GM10266 (cell line): ENCODE measurements at regions not wholly inside any gene's neighbourhood (a gene's known extent, or its start where the extent isn't known, plus 50 kb on each side); places are given as distances from the start of the nearest gene placed in this dataset.

ENCODE experiments used
- DNase-seq: peaks from one replicate; pipeline ENCODE4 v3.0.0; 2012; ENCODE audit errors: extremely low spot score
- TF ChIP-seq, protein P1 (sequence below): IDR thresholded peaks from 2 replicates; pipeline ENCODE4 v1.5.1; 2012; ENCODE audit warnings: mild to moderate bottlenecking, low read depth; ENCODE audit not compliant: control insufficient read depth, insufficient read depth; ENCODE audit errors: missing control alignments

DNA sequence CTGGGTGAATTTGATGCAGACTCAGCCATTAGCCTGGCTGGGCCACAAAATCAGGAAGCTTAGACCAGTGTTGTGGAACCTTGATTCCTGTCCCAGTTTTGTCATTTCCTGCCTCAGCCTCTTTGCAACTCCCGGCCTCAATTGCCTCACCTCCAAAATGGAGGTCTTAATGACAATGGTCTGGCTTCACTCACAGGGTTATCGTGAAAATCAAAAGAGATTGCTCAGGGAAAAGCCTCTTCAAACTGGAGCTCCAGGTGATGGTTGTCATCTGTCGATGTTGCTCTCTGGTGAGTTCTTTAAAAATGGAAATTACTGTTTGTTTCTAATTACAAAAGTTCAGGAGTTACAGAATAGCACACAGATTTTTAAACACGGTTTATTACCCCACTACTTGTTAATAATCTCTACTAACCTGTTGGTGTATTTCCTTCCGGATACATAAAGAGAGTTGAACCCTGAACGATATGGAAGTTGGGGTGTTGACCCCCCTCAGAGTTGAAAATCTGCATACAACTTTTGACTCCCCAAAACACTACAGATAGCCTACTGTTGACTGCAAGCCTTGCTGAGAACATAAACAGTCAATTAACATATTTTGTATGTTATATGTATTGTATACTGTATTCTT lies 109.9 kb upstream of the CPEB4 start:
- TF ChIP-seq, protein P1, sequence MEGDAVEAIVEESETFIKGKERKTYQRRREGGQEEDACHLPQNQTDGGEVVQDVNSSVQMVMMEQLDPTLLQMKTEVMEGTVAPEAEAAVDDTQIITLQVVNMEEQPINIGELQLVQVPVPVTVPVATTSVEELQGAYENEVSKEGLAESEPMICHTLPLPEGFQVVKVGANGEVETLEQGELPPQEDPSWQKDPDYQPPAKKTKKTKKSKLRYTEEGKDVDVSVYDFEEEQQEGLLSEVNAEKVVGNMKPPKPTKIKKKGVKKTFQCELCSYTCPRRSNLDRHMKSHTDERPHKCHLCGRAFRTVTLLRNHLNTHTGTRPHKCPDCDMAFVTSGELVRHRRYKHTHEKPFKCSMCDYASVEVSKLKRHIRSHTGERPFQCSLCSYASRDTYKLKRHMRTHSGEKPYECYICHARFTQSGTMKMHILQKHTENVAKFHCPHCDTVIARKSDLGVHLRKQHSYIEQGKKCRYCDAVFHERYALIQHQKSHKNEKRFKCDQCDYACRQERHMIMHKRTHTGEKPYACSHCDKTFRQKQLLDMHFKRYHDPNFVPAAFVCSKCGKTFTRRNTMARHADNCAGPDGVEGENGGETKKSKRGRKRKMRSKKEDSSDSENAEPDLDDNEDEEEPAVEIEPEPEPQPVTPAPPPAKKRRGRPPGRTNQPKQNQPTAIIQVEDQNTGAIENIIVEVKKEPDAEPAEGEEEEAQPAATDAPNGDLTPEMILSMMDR = no peak
- no peak for DNase-seq

DNA sequence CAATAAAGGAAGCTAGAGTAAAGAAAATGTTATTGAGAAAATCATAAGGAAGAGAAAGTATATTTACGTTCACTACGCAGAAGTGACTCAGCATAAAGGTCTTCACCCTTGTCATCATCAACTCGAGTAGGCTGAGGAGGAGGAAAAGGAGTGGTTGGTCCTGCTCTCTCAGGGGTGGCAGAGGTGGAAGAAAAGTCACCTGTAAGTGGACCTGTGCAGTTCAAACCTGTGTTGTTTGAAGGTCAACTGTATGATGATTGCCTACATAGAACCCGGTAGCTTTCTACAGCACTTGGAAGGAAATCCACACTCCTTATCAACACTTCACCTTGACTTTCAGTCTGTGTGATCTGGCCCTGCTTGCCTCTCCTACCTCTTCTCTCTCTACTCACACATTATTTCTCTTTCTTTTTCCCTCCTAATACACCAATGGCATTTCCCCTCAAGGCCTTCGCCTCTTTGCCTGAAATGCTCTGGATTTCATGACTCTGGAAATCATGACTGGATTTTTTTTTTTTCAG lies 109.3 kb upstream of the CPEB4 start:
- TF ChIP-seq, protein P1 = no peak

DNA sequence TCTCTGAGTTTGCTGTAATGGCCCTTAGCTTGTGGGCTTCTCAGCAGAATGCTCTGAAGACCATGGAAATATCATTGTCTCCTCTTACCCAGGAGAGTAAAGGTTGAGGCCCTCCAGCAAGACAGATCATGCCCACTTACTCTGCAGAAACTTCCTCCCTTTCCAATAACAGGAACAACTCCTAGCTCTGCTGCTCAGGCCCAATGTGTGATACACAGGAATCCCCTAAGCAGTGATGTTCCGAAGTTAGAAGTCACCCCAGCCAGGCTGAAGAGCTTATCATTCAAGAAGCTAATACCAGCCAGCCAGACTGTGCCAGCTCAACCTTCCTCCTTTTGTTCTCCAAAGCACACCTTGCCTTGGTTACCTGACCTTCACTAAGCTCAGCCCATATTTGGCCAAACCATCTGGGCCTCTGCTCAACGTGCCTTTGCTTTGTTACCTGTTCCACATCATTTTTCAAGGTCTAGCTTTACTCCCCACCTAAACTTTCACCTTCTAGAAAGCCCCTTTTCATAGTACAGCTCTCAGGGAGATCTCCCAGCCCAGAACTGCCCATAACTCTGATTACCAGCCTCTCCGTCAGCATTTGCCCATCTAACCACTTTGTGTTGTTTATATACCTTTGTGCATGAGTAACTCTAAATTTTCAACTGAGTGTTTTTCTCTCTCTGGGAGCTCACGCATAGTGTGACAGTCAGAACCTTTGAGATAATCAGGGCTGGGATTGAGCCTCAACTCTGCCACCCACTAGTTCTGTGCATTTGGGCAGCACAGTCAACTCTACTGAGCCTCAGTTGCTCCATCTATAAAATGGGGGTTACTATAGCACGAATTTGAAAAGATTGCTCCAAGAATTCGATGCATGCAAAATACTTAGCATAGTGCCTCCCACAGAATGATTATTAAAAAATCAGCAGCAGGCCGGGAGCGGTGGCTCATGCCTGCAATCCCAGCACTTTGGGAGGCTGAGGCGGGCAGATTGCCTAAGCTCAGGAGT lies 107.6 kb upstream of the CPEB4 start:
- no peak for DNase-seq
- TF ChIP-seq, protein P1 = no peak

More for the DNA sequence above, 109.3 kb upstream of the CPEB4 start:
- no peak for DNase-seq

DNA sequence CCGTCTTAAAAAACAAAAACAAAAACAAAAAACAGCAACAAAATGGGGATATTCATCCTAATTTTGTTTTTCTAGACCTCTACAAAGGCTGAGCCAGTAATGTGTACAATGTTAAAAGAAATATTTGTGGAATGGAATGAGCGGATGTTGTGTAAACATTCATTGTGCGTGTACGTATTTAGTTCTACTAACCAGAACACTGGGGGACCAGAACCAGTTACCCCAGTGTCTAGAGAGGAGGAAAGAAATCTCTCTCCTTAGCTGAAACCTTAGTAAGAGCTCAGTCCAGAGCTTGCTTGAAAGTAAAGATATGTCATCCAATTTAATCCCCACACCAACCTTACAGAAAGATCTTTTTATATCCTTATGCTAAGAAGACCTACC lies 106.7 kb upstream of the CPEB4 start:
- TF ChIP-seq, protein P1 = no peak
- no peak for DNase-seq

DNA sequence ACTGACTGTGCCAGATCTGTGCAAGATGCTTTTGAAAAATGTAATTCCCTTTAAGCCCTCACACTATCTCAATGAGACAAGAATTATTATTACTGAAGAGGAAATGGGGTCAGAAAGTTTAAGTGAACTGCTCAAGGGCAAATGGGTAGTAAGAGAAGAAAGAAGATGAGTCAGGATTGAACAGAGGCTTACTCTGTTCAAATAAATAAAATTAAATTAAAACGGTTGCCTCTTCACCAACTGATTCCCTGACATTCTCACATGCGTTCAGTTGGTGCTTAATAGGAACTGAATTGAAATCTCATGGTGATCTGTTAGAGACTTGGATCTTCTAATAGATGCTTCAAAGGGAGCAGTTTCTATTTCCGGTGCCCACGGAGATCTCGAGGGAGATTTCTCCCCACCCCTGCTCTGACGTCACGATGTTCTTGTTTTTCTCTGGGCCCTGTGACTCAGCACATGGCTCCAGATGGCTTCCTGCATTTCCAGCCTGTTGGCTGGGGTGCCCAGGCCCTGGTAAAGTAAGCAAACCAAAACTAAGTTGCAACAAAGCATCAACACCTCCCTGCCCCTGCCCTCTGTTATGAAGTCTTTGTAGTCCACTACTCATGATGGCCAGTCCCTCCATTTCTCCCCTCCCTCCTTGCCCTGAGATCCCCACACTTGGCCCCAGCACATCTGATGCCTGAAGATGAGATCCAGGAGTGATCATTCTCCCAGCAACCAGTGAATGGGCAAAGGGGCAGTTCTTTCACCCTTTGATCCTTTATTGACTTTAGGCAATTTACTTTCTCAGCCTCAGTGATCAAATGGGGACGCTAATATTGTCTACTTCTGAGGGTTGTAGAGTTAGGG lies 106.1 kb upstream of the CPEB4 start:
- DNase-seq = peak; percentile 22
- TF ChIP-seq, protein P1 = no peak

DNA sequence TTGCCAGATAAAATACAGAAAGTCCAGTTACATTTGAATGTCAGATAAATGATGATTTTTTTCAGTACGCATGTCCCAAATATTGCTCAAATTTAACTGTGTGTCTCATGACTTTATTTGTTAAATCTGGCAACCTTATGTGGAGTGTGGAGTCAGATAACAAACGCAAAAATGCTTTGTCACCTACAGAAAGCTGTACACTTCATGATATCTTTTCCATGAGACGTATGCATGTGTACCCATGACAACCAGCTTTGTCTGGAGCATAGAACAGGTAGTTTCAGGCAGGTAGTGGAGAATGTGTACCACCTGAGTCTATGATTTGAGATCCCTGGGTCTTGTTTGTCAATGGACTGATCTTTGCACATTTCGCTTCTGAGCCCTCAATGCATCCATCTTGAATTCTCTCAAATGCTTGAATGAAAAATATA lies 105.5 kb upstream of the CPEB4 start:
- TF ChIP-seq, protein P1 = no peak
- no peak for DNase-seq
